IPS-20b (cell line): ENCODE measurements at regions not wholly inside any gene's neighbourhood (a gene's known extent, or its start where the extent isn't known, plus 50 kb on each side); places are given as distances from the start of the nearest gene placed in this dataset.

Experiments
- H3K27ac ChIP-seq: one replicate; pipeline ENCODE4 v1.5.1; 2013; ENCODE audit warnings: low read length
- H3K27me3 ChIP-seq: 2 replicates; pipeline ENCODE4 v1.6.1; 2013; ENCODE audit warnings: mild to moderate bottlenecking, low read length, inconsistent platforms; ENCODE audit not compliant: insufficient read depth
- H3K36me3 ChIP-seq: 2 replicates; pipeline ENCODE4 v1.6.1; 2013; ENCODE audit warnings: low read depth, mild to moderate bottlenecking, inconsistent platforms, low read length, moderate library complexity; ENCODE audit not compliant: insufficient read depth
- H3K4me1 ChIP-seq: 2 replicates; pipeline ENCODE4 v1.6.1; 2013; ENCODE audit warnings: mild to moderate bottlenecking, control low read depth, inconsistent platforms, low read length, moderate library complexity; ENCODE audit not compliant: insufficient read depth
- H3K4me3 ChIP-seq: 2 replicates; pipeline ENCODE4 v1.5.1; 2013; ENCODE audit warnings: mild to moderate bottlenecking, low read length, inconsistent platforms
- H3K9ac ChIP-seq: 2 replicates; pipeline ENCODE4 v1.6.1; 2013; ENCODE audit warnings: low read depth, mild to moderate bottlenecking, inconsistent platforms, low read length, moderate library complexity
- H3K9me3 ChIP-seq: 2 replicates; pipeline ENCODE4 v1.6.1; 2013; ENCODE audit warnings: mild to moderate bottlenecking, low read depth, low read length, inconsistent platforms; ENCODE audit not compliant: insufficient read depth

- H3K27me3 ChIP-seq = no peaks in the 10 kb centered on the region
- no peaks in the 10 kb centered on the region for H3K9me3 ChIP-seq
- H3K36me3 ChIP-seq = no peaks in the 10 kb centered on the region
- H3K27ac ChIP-seq = no peak overlapping the region
- H3K4me1 ChIP-seq = peaks cover 12% of the 10 kb centered on the region; the same call in 1 of the 2 replicates
- H3K4me3 ChIP-seq = no peak overlapping the region
- H3K9ac ChIP-seq = no peak overlapping the region
Measured at GRCh38 chr9:105048331-105048730, 120.4 kb upstream of the ABCA1 start.

GRCh38 chr9:105050296-105050695, 122.3 kb upstream of the ABCA1 start:
- peaks cover 6% of the 10 kb centered on the region; the same call in 1 of the 2 replicates for H3K4me1 ChIP-seq
- no peaks in the 10 kb centered on the region for H3K9me3 ChIP-seq
- H3K27me3 ChIP-seq = no peaks in the 10 kb centered on the region
- H3K9ac ChIP-seq = no peak overlapping the region
- H3K4me3 ChIP-seq = no peak overlapping the region
- no peaks in the 10 kb centered on the region for H3K36me3 ChIP-seq
- no peak overlapping the region for H3K27ac ChIP-seq

DNA sequence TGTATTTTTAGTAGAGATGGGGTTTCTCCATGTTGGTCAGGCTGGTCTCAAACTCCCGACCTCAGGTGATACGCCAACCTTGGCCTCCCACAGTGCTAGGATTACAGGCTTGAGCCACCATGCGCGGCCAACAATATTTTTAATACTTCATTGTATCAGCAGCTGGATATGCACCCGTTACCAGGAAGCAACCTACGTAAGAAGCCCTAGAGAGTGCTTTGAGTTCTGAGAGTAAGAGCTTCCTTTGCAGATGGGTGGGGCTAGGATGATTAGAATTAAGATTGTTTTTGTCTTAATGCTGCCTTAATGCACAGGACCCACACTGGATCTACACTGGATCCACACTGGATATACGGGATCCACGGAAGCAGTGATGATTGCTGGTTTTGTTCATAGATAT, 123.9 kb upstream of the ABCA1 start:
- Histone ChIP-seq H3K9ac (no peak overlapping the region), H3K4me3 (no peak overlapping the region), H3K4me1 (no peaks in the 10 kb centered on the region), H3K36me3 (no peaks in the 10 kb centered on the region), H3K9me3 (no peaks in the 10 kb centered on the region), H3K27ac (no peak overlapping the region), H3K27me3 (no peaks in the 10 kb centered on the region)

DNA sequence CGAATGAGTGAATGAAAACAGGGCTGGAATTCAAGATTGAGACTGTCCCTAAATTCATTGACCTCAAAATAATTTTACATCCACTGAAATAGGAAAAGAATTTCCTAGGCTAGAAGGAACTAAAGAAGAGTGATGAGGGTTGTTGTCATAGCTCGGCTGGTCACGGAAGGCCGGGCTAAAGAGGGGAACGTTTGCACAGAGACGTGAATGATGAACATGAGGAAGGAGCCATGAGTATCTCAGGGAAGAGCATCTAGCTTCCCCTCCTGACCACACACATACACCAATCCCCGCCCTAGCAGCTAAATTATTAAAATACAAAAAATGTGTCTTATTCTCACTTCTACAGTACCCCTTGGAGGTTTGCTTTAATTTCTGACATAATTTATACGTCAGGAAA, 124.4 kb upstream of the ABCA1 start:
- no peak overlapping the region for H3K27ac ChIP-seq
- H3K27me3 ChIP-seq = no peaks in the 10 kb centered on the region
- no peaks in the 10 kb centered on the region for H3K36me3 ChIP-seq
- no peak overlapping the region for H3K4me3 ChIP-seq
- H3K9me3 ChIP-seq = no peaks in the 10 kb centered on the region
- no peak overlapping the region for H3K9ac ChIP-seq
- no peaks in the 10 kb centered on the region for H3K4me1 ChIP-seq

DNA sequence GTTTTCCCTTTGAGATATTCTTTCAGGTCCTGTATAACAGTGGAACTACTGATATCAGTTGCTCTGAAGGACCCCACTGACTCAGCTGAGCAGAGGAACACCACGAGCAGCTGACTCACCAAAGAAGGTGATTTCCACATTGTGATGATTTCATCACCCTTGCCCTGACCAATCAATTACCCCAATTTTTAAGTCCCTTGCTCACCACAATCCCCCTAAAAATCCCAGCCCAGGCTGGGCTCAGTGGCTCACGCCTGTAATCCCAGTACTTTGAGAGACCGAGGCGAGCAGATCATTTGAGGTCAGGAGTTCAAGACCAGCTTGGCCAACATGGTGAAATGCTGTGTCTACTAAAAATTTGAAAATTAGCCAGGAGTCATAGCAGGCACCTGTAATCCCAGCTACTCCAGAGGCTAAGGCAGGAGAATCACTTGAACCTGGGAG, 125.3 kb upstream of the ABCA1 start:
- H3K27me3 ChIP-seq = no peaks in the 10 kb centered on the region
- H3K4me1 ChIP-seq = no peaks in the 10 kb centered on the region
- H3K36me3 ChIP-seq = no peaks in the 10 kb centered on the region
- no peak overlapping the region for H3K4me3 ChIP-seq
- H3K27ac ChIP-seq = no peak overlapping the region
- no peaks in the 10 kb centered on the region for H3K9me3 ChIP-seq
- no peak overlapping the region for H3K9ac ChIP-seq

GRCh38 chr9:105054491-105054890, 126.5 kb upstream of the ABCA1 start:
- Histone ChIP-seq H3K9me3 (no peaks in the 10 kb centered on the region), H3K4me3 (no peak overlapping the region), H3K9ac (no peak overlapping the region), H3K27me3 (no peaks in the 10 kb centered on the region), H3K27ac (no peak overlapping the region), H3K36me3 (no peaks in the 10 kb centered on the region), H3K4me1 (no peaks in the 10 kb centered on the region)

DNA sequence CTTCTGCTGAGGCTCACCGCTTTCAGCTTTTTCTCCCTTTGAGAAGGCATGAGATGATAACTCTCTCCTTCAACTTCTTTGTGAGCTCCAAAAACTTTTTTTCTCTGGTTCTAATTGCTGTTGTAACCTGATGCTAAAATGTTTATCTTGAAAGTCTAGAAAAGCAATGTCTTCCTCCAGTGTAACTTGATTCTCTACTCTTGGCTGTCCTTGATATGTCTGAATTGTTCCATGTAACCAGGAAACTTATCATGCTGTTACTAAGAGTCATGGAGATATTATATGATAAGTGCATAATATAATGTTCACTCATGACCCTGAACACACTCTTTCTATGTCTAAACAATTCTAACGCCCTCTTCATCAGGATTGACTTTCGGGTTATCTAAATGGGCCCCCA, 128.0 kb upstream of the ABCA1 start:
- no peaks in the 10 kb centered on the region for H3K36me3 ChIP-seq
- H3K4me1 ChIP-seq = no peaks in the 10 kb centered on the region
- no peak overlapping the region for H3K9ac ChIP-seq
- H3K27me3 ChIP-seq = no peaks in the 10 kb centered on the region
- H3K9me3 ChIP-seq = no peaks in the 10 kb centered on the region
- H3K27ac ChIP-seq = no peak overlapping the region
- no peak overlapping the region for H3K4me3 ChIP-seq

GRCh38 chr9:105057551-105057950, 129.6 kb upstream of the ABCA1 start:
- Histone ChIP-seq H3K9me3 (no peaks in the 10 kb centered on the region), H3K4me3 (no peak overlapping the region), H3K4me1 (no peaks in the 10 kb centered on the region), H3K27me3 (no peaks in the 10 kb centered on the region), H3K27ac (no peak overlapping the region), H3K9ac (no peak overlapping the region), H3K36me3 (no peaks in the 10 kb centered on the region)

- Histone ChIP-seq H3K36me3 (no peaks in the 10 kb centered on the region), H3K9ac (no peak overlapping the region), H3K27ac (no peak overlapping the region), H3K9me3 (no peaks in the 10 kb centered on the region), H3K4me3 (no peak overlapping the region), H3K27me3 (no peaks in the 10 kb centered on the region), H3K4me1 (peaks cover 2% of the 10 kb centered on the region; the same call in 1 of the 2 replicates)
Measured at GRCh38 chr9:105059252-105059651, 131.3 kb upstream of the ABCA1 start.

GRCh38 chr9:105062222-105062855, 134.4 kb upstream of the ABCA1 start:
- no peak overlapping the region for H3K27ac ChIP-seq
- H3K36me3 ChIP-seq = no peaks in the 10 kb centered on the region

GRCh38 chr9:105064248-105065097, 136.5 kb upstream of the ABCA1 start:
- Histone ChIP-seq H3K27ac (peak overlapping the region; percentile 5), H3K4me1 (peaks cover 7% of the 10 kb centered on the region; the same call in 1 of the 2 replicates), H3K4me3 (no peak overlapping the region), H3K9me3 (no peaks in the 10 kb centered on the region), H3K27me3 (no peaks in the 10 kb centered on the region), H3K36me3 (no peaks in the 10 kb centered on the region), H3K9ac (no peak overlapping the region)

More at GRCh38 chr9:105062222-105062855, 134.4 kb upstream of the ABCA1 start:
- Histone ChIP-seq H3K9ac (no peak overlapping the region), H3K4me1 (peaks cover 7% of the 10 kb centered on the region; the same call in 1 of the 2 replicates), H3K4me3 (no peak overlapping the region), H3K9me3 (no peaks in the 10 kb centered on the region), H3K27me3 (no peaks in the 10 kb centered on the region)
